ENCODE measurements at regions not wholly inside any gene's neighbourhood (a gene's known extent, or its start where the extent isn't known, plus 50 kb on each side); places are given as distances from the start of the nearest gene placed in this dataset.
A peak's percentile ranks its signal among the peaks of the same experiment; 100 is the strongest.

DNA sequence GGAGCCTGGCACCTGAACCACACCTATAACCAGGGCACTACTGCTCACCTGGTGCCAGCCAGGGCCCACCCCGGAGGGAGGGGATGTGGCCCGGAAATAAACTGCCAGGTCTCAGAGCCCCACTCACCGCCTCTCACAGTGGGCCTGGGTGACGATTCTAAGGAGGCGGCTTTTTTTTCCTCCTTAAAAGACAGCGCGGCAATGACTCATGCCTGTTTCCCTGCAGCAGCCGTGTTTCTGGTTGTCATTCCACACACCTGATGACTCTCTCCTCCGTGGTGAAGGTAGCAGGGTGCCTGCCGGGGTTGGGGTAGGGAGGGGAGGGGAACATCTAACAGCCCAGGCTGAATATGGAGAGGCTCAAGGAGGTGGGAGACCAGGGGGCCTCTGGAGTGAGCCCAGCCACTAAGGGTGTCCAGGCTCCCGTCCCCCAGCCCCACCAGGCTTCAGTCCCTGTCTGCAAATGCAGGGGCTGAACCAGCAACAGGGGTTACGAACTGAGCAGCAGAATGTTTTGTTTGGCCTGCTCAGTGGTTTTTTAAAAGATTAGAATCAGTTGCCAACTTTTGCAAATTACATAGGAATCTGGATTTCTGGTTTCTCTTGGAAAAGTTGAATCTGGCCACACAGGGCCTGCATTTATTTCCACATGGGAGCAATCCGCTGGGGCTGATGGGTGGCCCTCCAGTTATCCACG lies 127.3 kb upstream of the LINGO1 start:
- DNase-seq (ENCODE audit: low spot score), result no peak

DNA sequence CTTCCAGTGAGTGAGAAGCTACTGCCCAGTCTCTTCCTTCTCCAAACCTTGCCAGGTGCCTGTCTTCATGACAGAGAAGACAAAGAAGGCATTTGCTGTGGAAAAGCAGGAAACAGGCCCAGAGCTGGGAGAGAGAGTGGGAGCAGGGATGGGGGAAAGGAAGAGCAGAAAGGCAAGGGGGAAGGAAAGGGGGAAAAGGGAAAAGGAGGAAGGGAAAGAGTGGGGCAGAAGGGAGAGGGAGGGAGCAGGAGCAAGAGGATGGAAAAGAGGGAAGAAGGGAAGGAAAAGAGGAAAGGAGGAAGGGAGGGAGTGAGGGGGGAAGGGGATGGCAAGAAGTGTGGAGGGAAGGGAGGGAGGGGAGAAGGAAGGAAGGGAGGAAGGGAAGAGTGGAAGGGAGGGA lies 121.2 kb upstream of the LINGO1 start:
- no peak for DNase-seq (ENCODE audit: low spot score)

DNA sequence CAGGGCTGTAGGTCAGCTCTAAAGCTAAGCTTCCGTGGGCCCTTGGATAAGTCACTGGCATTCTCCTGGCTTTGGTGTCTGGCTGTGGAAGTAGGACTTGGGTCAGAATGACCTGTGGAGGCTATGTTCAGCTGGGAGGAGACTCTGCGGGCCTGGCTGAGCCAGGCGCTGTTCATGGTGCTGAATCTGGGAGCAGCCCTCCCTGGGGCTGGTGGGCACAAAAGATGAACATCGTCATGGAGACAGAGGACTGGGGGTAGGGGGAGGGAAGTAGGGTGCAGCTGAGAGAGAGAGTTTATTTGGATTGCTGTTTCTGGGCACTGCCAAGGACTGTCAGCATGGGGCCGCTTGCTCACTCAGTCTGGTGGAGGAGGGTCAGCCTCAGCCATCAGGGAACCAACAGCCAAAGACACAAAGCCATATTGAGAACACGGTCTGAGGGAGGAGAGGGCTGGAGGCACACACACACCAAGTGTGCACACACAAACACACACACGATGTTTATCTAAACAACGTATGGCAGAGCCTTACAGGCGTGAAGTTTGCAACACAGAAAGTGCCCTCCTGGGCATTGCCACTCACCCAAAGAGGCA lies 120.7 kb upstream of the LINGO1 start:
- peak; percentile 46 for DNase-seq (ENCODE audit: low spot score)

DNA sequence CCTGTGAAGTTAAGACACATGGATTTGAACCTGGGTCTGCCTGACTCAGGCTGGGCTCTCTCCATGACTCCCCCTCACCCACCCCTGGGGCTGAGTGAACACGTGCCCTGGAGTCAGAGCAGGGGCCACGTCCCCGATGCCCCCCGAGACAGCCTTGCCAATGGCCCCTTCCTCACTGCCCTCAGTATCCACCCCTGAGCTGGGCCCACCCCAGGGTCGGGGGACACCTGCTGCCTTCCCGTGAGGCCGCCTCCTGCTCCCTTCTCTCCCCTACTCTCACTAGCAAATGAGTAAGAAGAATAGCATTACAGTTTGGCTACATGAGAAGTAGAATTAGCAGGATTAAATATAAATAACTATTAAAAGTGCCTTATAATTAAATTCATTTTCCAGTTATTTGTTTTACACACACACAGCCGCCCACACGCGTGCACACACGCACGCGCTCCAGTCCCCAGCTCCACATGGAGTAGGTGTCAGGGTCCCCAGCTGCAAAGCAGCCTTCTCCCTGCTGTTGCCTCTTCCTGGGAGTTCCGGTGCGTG lies 117.4 kb upstream of the LINGO1 start:
- no peak for DNase-seq (ENCODE audit: low spot score)

DNA sequence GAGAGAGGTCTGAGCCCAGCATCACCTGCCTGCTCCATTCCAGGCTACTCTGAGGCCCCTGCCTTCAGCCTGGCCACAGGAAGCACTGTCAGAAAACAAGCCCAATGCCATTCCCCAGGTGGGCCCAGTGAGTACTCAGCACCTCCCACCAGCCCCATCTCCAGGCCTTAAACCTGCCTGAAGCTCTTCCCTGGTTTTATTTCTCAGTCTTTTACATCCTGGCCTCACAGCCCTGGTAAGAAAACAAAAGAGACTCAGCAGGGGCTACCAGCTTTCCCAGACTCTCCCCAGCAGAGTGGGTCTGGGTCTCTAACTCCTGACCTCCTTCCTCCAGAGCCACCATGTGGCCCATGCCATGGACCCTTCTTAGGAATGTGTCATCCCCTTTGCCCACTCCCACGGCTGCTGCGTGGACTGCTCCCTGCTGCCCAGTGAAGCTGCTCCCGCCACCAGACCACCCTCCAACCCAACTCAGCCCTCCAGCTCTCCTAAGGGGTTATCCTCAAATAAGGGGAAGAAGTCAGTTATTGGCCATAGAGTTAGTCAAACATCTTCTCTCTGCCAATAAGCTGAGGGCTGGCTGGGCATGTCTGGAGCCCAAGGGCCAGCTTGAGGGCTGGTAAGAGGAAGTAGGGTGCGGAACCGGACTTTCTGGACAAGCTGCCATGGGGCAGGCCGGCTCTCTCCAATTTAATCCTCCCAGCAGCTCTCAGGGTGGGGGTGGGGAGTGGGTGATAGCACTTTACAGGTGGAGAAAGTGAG lies 116.7 kb upstream of the LINGO1 start:
- DNase-seq (ENCODE audit: low spot score), result no peak

DNA sequence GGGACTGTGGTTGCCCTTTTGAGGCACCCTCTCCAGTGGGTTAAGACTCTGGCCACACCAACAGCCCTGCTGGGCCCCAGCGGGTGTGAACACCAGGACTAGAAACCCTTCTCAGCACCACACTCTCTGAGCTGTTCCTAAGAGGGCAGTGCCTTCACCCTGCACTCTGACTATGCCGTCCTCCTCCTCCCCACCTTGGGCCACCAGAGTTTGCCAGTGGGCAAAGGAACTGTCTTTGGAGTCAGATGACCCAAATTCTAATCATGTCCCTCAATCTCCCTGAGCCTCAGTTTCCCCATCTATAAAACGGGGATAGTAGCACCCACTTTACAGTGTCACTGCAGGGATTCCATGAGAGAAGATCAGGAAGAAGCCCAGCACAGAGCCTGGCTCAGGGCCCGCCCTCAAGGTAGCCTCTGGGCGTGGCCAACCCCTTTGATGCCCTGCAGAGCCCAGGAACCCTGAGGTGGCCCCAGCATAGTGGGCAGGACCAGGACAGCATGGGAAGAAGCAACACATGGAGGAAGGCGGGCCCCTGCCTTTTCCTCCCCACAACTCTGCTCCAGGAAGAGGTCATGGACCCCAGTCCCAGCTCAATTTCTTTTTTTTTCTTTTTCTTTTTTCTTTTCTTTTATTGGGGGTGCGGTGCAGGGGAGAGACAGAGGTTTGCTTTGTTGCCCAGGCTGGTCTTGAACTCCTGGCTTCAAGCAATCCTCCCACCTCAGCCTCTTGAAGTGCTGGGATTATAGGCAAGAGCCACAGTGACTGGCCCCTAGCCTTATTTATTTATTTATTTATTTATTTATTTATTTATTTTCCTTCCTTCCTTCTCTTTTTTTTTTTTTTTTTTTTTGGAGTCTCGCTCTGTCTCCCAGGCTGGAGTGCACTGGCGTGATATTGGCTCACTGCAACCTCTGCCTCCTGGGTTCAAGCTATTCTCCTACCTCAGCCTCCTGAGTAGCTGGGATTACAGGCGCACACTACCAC lies 115.7 kb upstream of the LINGO1 start:
- no peak for DNase-seq (ENCODE audit: low spot score)

DNA sequence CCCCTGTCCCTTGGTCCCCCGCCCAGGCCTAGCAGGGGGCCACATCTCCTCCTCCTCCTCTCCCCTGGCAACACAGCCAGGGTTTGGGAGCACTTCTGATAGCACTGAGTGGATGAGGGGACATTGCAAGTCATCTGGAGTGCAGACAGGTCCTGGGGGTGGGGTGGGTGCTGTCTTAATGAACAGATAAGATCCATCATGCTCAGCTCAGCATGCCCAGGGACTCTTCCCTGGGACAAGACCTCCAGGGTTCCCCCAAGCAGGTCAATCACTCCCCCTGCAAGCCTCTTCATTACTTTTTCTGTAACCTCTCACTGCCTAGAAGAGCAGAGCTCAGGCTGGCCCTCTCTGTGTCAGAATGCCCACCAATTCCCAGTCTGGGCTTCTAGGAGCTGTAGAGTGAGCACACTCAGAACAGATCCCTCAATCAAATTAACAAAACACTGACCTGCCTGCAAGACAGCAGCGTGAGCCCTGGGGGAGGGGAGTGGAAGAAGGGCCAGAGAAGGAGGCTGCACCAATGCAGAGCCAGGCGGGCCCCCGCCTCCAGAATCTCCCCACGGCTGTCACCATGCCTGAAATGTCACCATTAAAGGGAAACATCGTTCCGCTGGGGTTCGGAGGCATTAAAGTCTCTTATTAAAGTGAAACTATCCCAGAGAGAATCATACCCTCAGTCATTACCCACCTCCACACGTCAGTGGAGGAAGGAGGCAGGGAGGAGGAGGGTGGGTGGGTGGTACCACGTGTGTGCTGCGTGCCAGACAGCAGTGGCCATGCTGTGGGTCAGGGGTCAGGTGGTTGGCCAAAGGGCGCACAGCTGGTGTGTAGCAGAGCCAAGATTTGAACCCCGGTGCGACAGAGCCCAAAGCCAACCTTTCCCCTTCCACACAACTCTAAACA lies 114.7 kb upstream of the LINGO1 start:
- DNase-seq (ENCODE audit: low spot score), result no peak

DNA sequence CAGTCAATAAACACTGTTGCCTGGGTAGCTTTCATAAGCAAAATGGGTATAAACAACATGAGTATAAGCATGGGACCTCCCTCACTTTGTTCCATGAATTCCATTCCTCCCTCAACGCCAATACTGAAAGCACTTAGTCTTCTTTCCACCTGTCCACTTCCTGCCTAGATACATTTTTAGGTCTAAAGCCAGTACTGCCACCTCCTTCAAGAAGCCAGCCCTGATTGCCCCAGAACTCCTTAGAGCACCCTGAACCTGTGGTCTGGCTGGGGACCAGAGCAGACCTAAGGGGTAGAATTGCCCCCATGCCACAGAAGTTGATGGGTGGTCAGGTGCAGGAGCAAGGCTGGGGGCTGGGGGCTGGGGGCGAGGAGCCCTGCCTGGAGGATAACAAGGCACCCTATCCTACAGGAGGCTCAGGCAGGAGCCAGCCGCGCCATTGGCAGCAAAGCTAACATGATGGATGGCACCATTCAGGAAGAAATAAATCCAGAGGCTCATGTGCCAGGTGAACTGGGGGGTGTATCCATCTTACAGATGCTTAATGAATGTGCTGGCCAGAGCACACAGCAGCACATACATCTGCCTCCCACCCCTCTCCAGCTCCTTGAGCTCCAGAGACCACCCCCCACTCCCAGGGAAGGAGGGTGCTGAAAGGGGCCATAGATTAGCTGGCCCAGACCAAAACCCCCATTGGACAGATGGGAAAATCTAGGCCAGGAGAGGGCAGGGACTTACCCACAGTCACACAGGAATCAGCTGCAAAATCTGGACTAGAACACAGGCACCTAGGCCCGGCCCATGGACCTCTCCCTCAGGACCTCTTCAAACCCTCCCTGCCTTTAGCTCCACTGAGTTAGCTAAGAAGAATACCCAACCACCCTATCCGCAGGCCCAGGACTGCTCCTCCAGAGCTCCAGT lies 113.8 kb upstream of the LINGO1 start:
- no peak for DNase-seq (ENCODE audit: low spot score)

DNA sequence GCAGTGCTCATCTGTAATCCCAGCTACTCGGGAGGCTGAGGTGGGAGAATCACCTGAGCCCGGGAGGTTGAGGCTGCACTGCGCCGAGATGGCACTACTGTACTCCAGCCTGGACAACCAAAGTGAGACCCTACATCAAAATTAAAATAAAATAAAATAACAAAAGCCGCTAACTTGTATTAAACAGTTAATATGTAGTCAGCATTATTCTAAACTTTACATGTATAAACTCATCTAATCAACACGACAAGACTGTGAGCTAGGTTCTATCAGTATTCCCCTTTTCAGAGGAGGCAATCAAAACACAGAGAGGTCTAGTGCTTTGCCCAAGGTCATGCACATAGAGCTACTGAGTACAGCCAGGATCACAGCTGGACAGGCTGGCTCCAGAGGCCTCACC lies 111.7 kb upstream of the LINGO1 start:
- DNase-seq (ENCODE audit: low spot score), result no peak

DNA sequence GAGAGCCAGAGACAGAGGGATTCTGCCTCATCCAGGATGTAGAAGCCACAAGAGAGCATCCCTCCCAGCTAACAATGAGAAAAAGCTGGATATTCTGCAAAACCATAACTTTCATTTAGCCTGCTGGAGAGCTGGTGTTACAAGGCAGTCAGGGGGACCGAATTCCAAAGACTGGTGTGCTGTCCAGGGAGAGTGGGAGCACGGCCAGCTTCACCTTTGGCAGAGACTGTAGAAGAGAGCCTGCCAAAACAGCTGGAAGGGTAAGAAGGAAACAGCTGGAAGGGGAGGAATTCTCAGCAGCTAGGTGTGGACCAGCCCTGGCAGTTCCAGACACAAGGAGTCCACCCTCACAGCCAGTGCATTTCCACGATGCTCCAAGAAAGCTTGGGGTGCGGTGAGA lies 109.9 kb upstream of the LINGO1 start:
- DNase-seq (ENCODE audit: low spot score), result no peak

DNA sequence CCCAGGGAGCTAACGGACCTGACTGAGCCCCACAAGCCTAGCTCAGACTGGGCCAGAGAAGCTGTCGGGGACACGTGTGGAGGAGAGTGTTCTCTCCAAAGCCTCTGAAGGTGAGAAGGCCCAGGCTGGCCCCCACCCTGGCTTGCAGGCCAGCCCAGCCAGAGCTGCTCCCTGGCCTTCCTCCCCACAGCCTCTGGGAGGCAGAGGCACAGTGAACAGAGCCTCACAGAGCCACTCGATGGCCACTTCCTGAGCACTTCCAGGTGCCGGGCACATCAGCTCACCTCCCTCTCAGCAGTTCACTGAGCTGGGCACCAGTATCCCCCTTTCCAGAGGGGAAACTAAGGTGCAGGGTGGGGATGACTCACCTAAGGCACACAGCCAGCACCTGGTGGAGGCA lies 109.4 kb upstream of the LINGO1 start:
- no peak for DNase-seq (ENCODE audit: low spot score)

DNA sequence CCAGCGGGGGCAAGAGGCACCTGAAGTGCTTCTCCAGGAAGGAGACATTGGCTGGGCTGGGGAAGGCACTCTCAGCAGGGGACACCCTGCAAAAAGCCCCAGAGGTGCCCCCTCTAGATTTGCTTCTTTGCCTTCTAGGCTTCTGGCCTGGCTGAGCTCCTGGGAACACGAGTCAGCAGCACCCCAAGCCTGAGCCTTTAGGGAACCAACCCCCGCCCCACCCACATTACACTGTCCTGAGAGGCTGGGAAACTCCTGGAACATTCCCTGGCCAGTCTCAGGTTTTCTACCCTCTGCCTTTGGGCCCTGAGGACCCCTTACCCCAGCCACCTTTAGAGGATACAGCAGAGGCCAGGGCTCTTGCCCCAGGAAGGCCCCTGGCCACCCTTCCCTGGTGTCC lies 108.4 kb upstream of the LINGO1 start:
- DNase-seq (ENCODE audit: low spot score), result no peak

DNA sequence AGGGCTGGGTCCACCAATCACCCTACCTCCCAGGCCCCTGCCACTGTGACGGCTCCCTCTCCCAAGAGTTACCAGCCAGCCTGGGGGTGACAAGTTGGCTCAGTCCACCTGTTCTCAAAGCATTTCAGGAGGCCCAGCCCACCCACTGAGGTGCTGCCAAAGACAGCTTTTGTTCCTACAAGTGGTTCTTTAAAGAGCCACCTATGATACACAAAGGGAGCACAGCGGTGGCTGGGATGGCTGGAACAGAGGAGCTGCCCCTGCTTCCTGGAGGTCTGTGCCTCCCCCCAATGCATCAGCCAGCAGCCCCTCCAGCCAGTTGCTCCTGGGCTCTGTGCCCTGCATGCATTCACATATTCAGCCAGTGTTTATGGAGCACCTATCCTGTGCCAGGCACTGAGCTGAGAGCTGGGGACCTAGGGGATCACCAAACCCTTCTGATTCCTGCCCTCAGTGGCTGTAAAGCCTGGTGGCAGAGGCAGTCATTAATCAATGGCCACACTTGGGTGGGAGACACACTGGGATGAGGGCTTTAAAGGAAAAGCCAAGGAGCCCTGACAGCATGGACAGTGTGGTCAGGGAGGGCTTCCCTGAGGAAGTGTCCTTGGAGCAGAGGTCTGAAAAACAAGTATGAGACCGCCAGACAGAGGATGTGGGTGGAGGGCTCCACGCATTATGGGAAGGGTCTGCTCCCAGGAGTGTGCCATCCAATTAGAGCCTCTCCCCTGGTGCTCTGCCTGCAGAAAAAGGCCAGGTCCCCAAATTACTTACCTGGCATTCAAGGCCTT lies 107.1 kb upstream of the LINGO1 start:
- DNase-seq (ENCODE audit: low spot score), result no peak

DNA sequence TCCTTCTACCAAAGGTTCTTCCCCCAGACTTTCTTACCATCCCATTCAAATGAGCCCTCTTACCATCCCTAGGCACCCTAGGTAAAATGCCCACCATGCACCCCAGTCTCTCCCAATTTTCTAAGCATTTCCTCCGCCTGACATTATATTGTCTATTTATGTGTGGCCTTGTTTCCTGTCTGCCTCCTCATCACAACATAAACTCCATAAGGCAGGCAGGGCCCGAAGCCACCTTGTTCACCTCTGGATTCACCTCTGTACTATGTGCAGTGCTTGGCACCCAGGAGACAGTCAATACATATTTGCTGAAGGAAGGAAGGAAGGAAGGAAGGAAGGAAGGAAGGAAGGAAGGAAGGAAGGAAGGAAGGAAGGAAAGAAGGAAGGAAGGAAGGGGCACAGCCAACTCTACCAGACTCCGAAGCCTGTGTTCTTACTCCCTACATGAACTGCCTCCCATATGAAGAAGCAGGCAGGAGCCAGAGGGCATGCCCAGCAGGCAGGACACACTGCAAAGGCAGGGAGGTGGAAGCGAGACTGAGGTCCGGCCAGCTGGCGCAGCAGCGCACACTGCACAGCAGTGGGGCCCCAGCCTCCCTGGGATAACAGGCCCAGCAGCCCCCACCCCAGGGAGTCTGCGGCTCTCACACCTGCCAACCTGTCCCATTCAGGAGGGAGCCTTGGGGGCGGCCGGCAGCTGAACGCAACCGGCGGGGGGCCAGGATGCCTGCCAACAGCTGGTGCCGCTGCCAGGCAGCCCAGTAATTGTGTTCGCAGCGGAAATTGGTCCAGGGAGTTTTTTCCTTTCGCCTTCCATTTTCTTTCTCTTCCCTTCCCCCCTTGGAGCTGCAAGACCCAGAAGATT lies 106.0 kb upstream of the LINGO1 start:
- DNase-seq (ENCODE audit: low spot score), result no peak

DNA sequence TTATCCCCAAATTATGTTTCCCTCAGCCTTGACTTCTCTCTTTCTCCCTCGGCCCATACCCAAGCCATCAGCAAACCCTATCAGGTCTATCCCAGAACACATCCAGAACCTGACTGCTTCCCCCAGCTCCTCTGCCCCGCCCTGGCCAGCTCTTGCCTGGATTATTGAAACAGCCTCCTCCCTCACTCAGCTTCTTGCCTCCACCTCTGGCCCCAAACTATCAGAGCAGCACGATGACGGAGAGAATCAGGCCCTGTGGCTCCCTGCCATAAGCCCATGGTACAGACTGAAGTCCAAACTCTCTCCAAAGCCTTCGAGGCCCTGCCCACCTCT lies 105.3 kb upstream of the LINGO1 start:
- DNase-seq (ENCODE audit: low spot score), result no peak

DNA sequence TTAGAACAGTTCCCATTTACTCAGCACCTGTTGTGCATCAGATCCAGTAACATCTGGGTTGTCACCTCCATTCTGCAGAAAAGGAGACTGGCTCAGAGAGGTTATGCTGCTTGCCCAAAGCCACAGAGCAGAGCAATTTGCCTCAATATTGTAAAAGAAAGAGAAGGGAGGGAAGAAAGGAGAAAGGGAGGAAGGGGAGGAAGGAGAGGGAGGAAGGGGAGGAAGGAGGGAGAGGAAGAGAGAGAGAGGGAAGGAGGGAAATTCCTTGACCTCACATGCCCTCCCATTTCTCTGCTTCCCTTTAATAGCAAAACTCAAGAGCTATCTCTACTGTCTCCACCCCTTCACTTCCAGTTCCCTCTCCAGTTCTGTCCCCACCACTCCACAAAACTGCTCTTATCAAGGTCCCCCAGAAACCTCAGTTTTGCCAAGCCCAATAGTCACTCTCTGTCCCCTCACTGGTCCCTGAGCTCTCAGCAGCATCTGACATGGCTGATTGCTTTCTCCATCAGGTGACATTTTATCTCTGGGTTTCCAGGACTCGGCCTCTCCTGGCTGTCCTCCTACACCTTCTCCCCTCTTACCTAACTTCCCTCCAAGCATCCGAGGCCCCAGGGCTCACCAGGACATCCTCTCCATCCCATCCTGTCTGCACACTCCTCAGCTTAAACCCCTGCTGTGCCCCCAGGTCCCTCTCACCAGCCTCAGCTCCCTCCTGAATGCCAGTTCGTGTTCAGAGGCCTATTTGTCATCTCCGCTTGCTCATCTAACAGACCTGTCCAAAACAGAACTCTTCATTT lies 104.7 kb upstream of the LINGO1 start:
- DNase-seq (ENCODE audit: low spot score), result no peak

DNA sequence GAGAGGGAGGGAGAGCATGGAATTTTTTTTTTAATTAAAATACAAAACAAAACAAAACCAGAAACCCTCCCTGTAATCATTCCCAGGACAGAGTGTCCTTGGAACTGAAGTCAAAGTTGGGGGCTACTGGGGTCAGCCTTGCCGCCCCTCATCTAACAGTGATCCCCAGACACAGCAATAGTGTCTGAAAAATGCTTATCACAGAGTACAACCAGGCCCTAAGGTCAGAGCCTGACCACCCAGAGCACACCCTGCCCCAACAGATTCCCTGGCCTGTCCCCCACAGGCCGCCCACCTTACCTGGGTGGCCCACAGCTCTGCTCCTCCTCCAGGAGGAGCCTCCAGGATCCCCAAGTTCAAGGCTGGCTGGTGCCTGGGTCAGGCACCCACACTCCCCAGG lies 101.6 kb upstream of the LINGO1 start:
- DNase-seq (ENCODE audit: low spot score), result no peak
